ENCODE measurements at regions not wholly inside any gene's neighbourhood (a gene's known extent, or its start where the extent isn't known, plus 50 kb on each side); places are given as distances from the start of the nearest gene placed in this dataset.
"Not testable (repeated sequence)": the region's sequence is repeated elsewhere in the genome, so short reads cannot be mapped to it uniquely, and the experiment has no call there.

- no peak for DNase-seq
- Histone ChIP-seq H3K27me3 (ENCODE audit: control insufficient read depth, insufficient read depth, low read length) (no peaks in the 10 kb centered on the region), H3K36me3 (replicated peaks; ENCODE audit: control insufficient read depth, insufficient read depth, low read length) (no peaks in the 10 kb centered on the region), H3K4me3 (ENCODE audit: insufficient read depth, low read depth, low read length) (no peak overlapping the region)
These were observed 131.3 kb upstream of the DAP start for GRCh38 chr5:10892147-10892910.

DNA sequence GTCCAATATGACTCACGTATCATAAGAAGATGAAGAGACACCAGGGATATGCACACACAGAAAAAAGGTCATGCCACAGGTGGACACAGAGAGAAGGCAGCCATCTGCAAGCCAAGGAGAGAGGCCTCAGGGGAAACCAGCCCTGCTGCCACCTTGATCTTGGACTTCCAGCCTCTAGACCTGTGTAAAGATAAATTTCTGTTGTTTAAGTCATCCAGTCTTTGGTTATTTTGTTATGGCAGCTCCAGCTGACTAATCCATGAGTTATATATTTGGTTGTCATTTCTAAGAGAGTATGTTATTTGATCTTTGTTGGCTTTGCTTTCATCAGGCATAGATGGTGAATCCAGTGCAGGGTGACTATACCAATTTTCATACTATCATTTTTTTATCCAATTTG is 130.2 kb upstream of the DAP start:
- no peak for DNase-seq
- H3K36me3 ChIP-seq (replicated peaks; ENCODE audit: control insufficient read depth, insufficient read depth, low read length) = no peaks in the 10 kb centered on the region
- no peaks in the 10 kb centered on the region for H3K27me3 ChIP-seq (ENCODE audit: control insufficient read depth, insufficient read depth, low read length)
- H3K4me3 ChIP-seq (ENCODE audit: insufficient read depth, low read depth, low read length) = no peak overlapping the region

DNA sequence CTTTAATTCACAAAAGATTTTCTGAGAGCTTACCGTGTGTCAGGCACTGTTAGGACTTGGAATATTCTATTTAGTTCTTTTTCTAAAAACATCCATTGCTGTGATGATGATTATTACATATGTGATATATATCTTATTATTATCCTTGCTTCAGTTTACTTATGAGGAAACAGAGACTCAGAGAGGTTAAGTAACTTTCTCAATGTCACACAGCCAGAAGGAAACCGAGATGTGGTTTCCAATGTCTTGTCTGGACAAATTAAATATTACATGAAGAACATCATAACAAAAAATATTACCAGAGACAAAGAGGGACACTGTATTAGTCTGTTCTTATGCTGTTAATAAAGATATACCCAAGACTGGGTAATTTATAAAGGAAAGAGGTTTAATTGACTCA is 125.5 kb upstream of the DAP start:
- Histone ChIP-seq H3K4me3 (ENCODE audit: insufficient read depth, low read depth, low read length) (no peak overlapping the region), H3K27me3 (ENCODE audit: control insufficient read depth, insufficient read depth, low read length) (no peaks in the 10 kb centered on the region), H3K36me3 (replicated peaks; ENCODE audit: control insufficient read depth, insufficient read depth, low read length) (no peaks in the 10 kb centered on the region)
- no peak for DNase-seq

- no peaks in the 10 kb centered on the region for H3K27me3 ChIP-seq (ENCODE audit: control insufficient read depth, insufficient read depth, low read length)
- H3K4me3 ChIP-seq (ENCODE audit: insufficient read depth, low read depth, low read length) = no peak overlapping the region
- DNase-seq = no peak
- no peaks in the 10 kb centered on the region for H3K36me3 ChIP-seq (replicated peaks; ENCODE audit: control insufficient read depth, insufficient read depth, low read length)
These were observed 124.0 kb upstream of the DAP start for GRCh38 chr5:10885026-10885425.

DNA sequence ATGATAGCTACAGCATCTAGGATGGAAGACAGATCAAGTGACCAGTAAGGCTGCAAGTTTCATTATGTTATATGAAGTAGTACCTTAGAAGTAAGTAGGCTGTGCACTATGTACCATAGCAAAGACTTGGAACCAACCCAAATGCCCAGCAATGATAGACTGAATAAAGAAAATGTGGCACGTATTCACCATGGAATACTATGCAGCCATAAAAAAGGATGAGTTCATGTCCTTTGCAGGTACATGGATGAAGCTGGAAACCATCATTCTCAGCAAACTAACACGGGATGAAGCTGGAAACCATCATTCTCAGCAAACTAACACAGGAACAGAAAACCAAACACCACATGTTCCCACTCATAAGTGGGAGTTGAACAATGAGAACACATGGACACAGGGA is 122.9 kb upstream of the DAP start:
- not testable (repeated sequence) for H3K4me3 ChIP-seq (ENCODE audit: insufficient read depth, low read depth, low read length); DNase-seq; H3K36me3 ChIP-seq (replicated peaks; ENCODE audit: control insufficient read depth, insufficient read depth, low read length); H3K27me3 ChIP-seq (ENCODE audit: control insufficient read depth, insufficient read depth, low read length)

- Histone ChIP-seq H3K27me3 (ENCODE audit: control insufficient read depth, insufficient read depth, low read length) (no peaks in the 10 kb centered on the region), H3K4me3 (ENCODE audit: insufficient read depth, low read depth, low read length) (no peak overlapping the region), H3K36me3 (replicated peaks; ENCODE audit: control insufficient read depth, insufficient read depth, low read length) (no peaks in the 10 kb centered on the region)
- DNase-seq = no peak
These were observed 119.9 kb upstream of the DAP start for GRCh38 chr5:10880934-10881333.

DNA sequence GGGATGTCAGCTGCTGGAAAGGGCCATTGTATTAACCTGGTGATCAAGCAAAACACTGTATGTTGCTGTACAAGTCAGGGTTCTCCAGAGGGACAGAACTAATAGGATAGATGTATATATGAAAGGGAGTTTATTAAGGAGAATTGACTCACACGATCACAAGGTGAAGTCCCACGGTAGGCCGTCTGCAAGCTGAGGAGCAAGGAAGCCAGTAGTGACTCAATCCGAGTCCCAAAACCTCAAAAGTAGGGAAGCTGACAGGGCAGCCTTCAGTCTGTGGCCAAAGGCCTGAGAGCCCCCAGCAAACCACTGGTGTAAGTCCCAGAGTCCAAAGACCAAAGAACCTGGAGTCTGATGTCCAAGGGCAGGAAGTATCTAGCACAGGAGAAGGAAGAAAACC is 116.0 kb upstream of the DAP start:
- not testable (repeated sequence) for H3K36me3 ChIP-seq (replicated peaks; ENCODE audit: control insufficient read depth, insufficient read depth, low read length); DNase-seq; H3K4me3 ChIP-seq (ENCODE audit: insufficient read depth, low read depth, low read length); H3K27me3 ChIP-seq (ENCODE audit: control insufficient read depth, insufficient read depth, low read length)

- H3K36me3 ChIP-seq (replicated peaks; ENCODE audit: control insufficient read depth, insufficient read depth, low read length) = no peaks in the 10 kb centered on the region
- DNase-seq = no peak
- H3K27me3 ChIP-seq (ENCODE audit: control insufficient read depth, insufficient read depth, low read length) = no peaks in the 10 kb centered on the region
- no peak overlapping the region for H3K4me3 ChIP-seq (ENCODE audit: insufficient read depth, low read depth, low read length)
These were observed 115.1 kb upstream of the DAP start for GRCh38 chr5:10876006-10876744.

GRCh38 chr5:10875201-10875768 is 114.3 kb upstream of the DAP start:
- no peaks in the 10 kb centered on the region for H3K36me3 ChIP-seq (replicated peaks; ENCODE audit: control insufficient read depth, insufficient read depth, low read length)
- no peak for DNase-seq
- no peak overlapping the region for H3K4me3 ChIP-seq (ENCODE audit: insufficient read depth, low read depth, low read length)
- no peaks in the 10 kb centered on the region for H3K27me3 ChIP-seq (ENCODE audit: control insufficient read depth, insufficient read depth, low read length)

DNA sequence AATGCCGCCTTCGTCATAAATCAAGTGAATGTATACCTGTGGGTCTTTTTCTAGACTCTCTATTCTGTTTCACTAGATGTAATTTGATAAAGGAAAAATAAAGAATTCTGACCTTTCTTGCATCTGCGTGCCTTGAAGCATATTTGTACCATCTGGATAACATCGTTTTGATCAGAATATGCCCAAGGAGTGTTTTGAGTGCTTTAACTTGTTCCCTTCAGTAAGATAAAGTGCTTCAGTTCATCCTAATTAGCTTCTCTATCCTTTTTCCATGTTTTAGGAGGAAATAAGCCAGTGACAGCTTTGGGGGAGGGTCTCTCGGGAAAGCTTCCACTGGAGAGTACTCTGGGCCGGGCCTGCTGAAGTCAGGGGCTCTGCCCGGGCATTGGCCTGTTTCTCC is 113.5 kb upstream of the DAP start:
- H3K36me3 ChIP-seq (replicated peaks; ENCODE audit: control insufficient read depth, insufficient read depth, low read length) = no peaks in the 10 kb centered on the region
- H3K27me3 ChIP-seq (ENCODE audit: control insufficient read depth, insufficient read depth, low read length) = no peaks in the 10 kb centered on the region
- no peak for DNase-seq
- no peak overlapping the region for H3K4me3 ChIP-seq (ENCODE audit: insufficient read depth, low read depth, low read length)

GRCh38 chr5:10870791-10871190 is 109.8 kb upstream of the DAP start:
- no peak overlapping the region for H3K4me3 ChIP-seq (ENCODE audit: insufficient read depth, low read depth, low read length)
- no peaks in the 10 kb centered on the region for H3K36me3 ChIP-seq (replicated peaks; ENCODE audit: control insufficient read depth, insufficient read depth, low read length)
- DNase-seq = no peak
- no peaks in the 10 kb centered on the region for H3K27me3 ChIP-seq (ENCODE audit: control insufficient read depth, insufficient read depth, low read length)

- Histone ChIP-seq H3K27me3 (ENCODE audit: control insufficient read depth, insufficient read depth, low read length) (no peaks in the 10 kb centered on the region), H3K36me3 (replicated peaks; ENCODE audit: control insufficient read depth, insufficient read depth, low read length) (no peaks in the 10 kb centered on the region), H3K4me3 (ENCODE audit: insufficient read depth, low read depth, low read length) (no peak overlapping the region)
- DNase-seq = no peak
These were observed 107.9 kb upstream of the DAP start for GRCh38 chr5:10868956-10869355.

GRCh38 chr5:10867389-10868303 is 106.6 kb upstream of the DAP start:
- no peak for DNase-seq
- no peak overlapping the region for H3K4me3 ChIP-seq (ENCODE audit: insufficient read depth, low read depth, low read length)
- no peaks in the 10 kb centered on the region for H3K36me3 ChIP-seq (replicated peaks; ENCODE audit: control insufficient read depth, insufficient read depth, low read length)
- H3K27me3 ChIP-seq (ENCODE audit: control insufficient read depth, insufficient read depth, low read length) = no peaks in the 10 kb centered on the region

DNA sequence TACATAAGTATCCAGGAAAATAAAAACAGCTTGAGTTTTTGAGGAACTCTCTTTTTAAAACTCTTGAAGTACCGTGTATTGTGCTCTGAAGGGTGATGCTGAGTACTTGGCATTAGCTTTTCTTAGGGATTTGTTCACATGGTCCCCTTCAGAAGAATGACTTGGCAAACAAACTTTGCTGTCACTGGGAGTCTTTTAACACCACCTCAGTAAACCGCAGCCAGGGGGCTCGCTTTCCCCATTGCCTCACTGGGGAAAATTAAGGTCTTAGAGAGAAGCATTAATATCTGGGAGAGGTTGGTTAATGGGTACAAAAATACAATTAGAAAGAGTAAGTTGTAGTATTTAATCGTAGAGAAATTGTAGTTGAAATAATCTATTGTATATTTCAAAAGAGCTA is 105.9 kb upstream of the DAP start:
- no peak overlapping the region for H3K4me3 ChIP-seq (ENCODE audit: insufficient read depth, low read depth, low read length)
- H3K27me3 ChIP-seq (ENCODE audit: control insufficient read depth, insufficient read depth, low read length) = no peaks in the 10 kb centered on the region
- peak; percentile 33 for DNase-seq
- no peaks in the 10 kb centered on the region for H3K36me3 ChIP-seq (replicated peaks; ENCODE audit: control insufficient read depth, insufficient read depth, low read length)
